GM19452 (cell line): ENCODE measurements at regions not wholly inside any gene's neighbourhood (a gene's known extent, or its start where the extent isn't known, plus 50 kb on each side); places are given as distances from the start of the nearest gene placed in this dataset.

Source experiments
- ATAC-seq: cut with Tn5 transposase; IDR thresholded peaks from one replicate; pipeline ENCODE4 v1.9.1; 2021; ENCODE audit not compliant: unreplicated experiment

GRCh38 chr12:115240251-115240650 lies 556.3 kb upstream of the TBX3 start:
- no peak for ATAC-seq

GRCh38 chr12:115235880-115236279 lies 551.9 kb upstream of the TBX3 start:
- ATAC-seq, result no peak

- no peak for ATAC-seq
These were observed 550.0 kb upstream of the TBX3 start for GRCh38 chr12:115233891-115234543.

- no peak for ATAC-seq
These were observed 548.6 kb upstream of the TBX3 start for GRCh38 chr12:115232455-115233156.

- ATAC-seq, result no peak
These were observed 546.6 kb upstream of the TBX3 start for GRCh38 chr12:115230606-115231005.

GRCh38 chr12:115229517-115229916 lies 545.5 kb upstream of the TBX3 start:
- ATAC-seq, result no peak

GRCh38 chr12:115228434-115228833 lies 544.5 kb upstream of the TBX3 start:
- ATAC-seq, result no peak

- no peak for ATAC-seq
These were observed 543.2 kb upstream of the TBX3 start for GRCh38 chr12:115227137-115227615.

- no peak for ATAC-seq
These were observed 541.9 kb upstream of the TBX3 start for GRCh38 chr12:115225845-115226244.

- no peak for ATAC-seq
These were observed 540.0 kb upstream of the TBX3 start for GRCh38 chr12:115223991-115224390.

GRCh38 chr12:115223322-115223721 lies 539.3 kb upstream of the TBX3 start:
- ATAC-seq, result no peak

GRCh38 chr12:115222220-115222619 lies 538.2 kb upstream of the TBX3 start:
- ATAC-seq, result no peak

- no peak for ATAC-seq
These were observed 532.3 kb upstream of the TBX3 start for GRCh38 chr12:115216301-115216700.

- no peak for ATAC-seq
These were observed 531.6 kb upstream of the TBX3 start for GRCh38 chr12:115215544-115215943.

GRCh38 chr12:115213538-115214016 lies 529.6 kb upstream of the TBX3 start:
- no peak for ATAC-seq

- ATAC-seq, result no peak
These were observed 529.1 kb upstream of the TBX3 start for GRCh38 chr12:115213118-115213517.

- ATAC-seq, result no peak
These were observed 528.4 kb upstream of the TBX3 start for GRCh38 chr12:115212356-115212755.

- ATAC-seq, result no peak
These were observed 526.7 kb upstream of the TBX3 start for GRCh38 chr12:115210533-115211252.

GRCh38 chr12:115209230-115209629 lies 525.3 kb upstream of the TBX3 start:
- no peak for ATAC-seq

- no peak for ATAC-seq
These were observed 524.1 kb upstream of the TBX3 start for GRCh38 chr12:115208098-115208497.

- no peak for ATAC-seq
These were observed 523.4 kb upstream of the TBX3 start for GRCh38 chr12:115207216-115207915.
